Effector CD8-positive, alpha-beta T cell (primary cell): ENCODE measurements at regions not wholly inside any gene's neighbourhood (a gene's known extent, or its start where the extent isn't known, plus 50 kb on each side); places are given as distances from the start of the nearest gene placed in this dataset.

Source experiments
- DNase-seq: peaks from one replicate; lab custom pipeline; 2025; lab: John Stamatoyannopoulos, UW

- no peak for DNase-seq
These were observed 166.6 kb downstream of the KLF12 start for GRCh38 chr13:73967397-73968165.

- no peak for DNase-seq
These were observed 167.9 kb downstream of the KLF12 start for GRCh38 chr13:73966331-73966730.

- DNase-seq = no peak
These were observed 171.9 kb downstream of the KLF12 start for GRCh38 chr13:73962284-73962683.

- no peak for DNase-seq
These were observed 173.0 kb downstream of the KLF12 start for GRCh38 chr13:73961181-73961580.

GRCh38 chr13:73960474-73960873, 173.7 kb downstream of the KLF12 start:
- no peak for DNase-seq

GRCh38 chr13:73958657-73959397, 175.4 kb downstream of the KLF12 start:
- no peak for DNase-seq

- DNase-seq = no peak
These were observed 176.3 kb downstream of the KLF12 start for GRCh38 chr13:73957889-73958288.

GRCh38 chr13:73956795-73957408, 177.3 kb downstream of the KLF12 start:
- DNase-seq = no peak

GRCh38 chr13:73955977-73956500, 178.2 kb downstream of the KLF12 start:
- DNase-seq = no peak

- no peak for DNase-seq
These were observed 179.4 kb downstream of the KLF12 start for GRCh38 chr13:73954808-73955207.

GRCh38 chr13:73952648-73953047, 181.6 kb downstream of the KLF12 start:
- no peak for DNase-seq

GRCh38 chr13:73948848-73949529, 185.2 kb downstream of the KLF12 start:
- no peak for DNase-seq

- no peak for DNase-seq
These were observed 188.3 kb downstream of the KLF12 start for GRCh38 chr13:73945871-73946270.

- no peak for DNase-seq
These were observed 188.8 kb downstream of the KLF12 start for GRCh38 chr13:73945382-73945781.

GRCh38 chr13:73943965-73944233, 190.3 kb downstream of the KLF12 start:
- no peak for DNase-seq

GRCh38 chr13:73943137-73943964, 190.9 kb downstream of the KLF12 start:
- no peak for DNase-seq

- no peak for DNase-seq
These were observed 192.5 kb downstream of the KLF12 start for GRCh38 chr13:73941752-73942151.

- DNase-seq = no peak
These were observed 194.1 kb downstream of the KLF12 start for GRCh38 chr13:73940098-73940497.

GRCh38 chr13:73939603-73940002, 194.6 kb downstream of the KLF12 start:
- no peak for DNase-seq

GRCh38 chr13:73939071-73939380, 195.2 kb downstream of the KLF12 start:
- DNase-seq = no peak

GRCh38 chr13:73938372-73939070, 195.7 kb downstream of the KLF12 start:
- no peak for DNase-seq
